ENCODE measurements at regions not wholly inside any gene's neighbourhood (a gene's known extent, or its start where the extent isn't known, plus 50 kb on each side); places are given as distances from the start of the nearest gene placed in this dataset.
"Not testable (repeated sequence)": the region's sequence is repeated elsewhere in the genome, so short reads cannot be mapped to it uniquely, and the experiment has no call there.

DNA sequence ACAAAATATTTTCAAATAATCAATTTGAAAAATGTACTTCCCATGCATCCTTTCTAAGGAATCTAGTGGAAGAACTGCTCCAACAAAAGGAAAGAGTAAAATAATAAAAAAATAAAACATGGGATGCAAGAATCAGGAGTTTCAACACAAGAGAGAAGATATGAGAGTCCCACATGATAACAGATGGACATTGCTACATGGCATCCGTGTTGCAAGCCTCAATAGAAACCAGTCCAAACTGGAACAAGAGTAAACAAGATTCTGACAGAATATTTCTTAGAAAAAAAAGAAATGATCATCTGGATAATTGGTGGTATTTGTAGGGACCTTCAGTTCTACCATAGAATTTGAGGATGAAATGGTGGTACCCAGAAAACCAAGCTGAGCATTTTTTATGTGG is 186.8 kb downstream of the FRK start:
- in situ Hi-C loops (cut with HindIII; ENCODE audit: low pct_unique_long_range_greater_than_20kb, low sequenced_read_pairs) = no loop called here

GRCh38 chr6:115870464-115870863 is 190.2 kb downstream of the FRK start:
- in situ Hi-C loops (cut with HindIII; ENCODE audit: low pct_unique_long_range_greater_than_20kb, low sequenced_read_pairs) = no loop called here
- no peak for DNase-seq (ENCODE audit: low read depth, low spot score)

More for the DNA sequence above, 186.8 kb downstream of the FRK start:
- DNase-seq (ENCODE audit: low read depth, low spot score) = no peak

DNA sequence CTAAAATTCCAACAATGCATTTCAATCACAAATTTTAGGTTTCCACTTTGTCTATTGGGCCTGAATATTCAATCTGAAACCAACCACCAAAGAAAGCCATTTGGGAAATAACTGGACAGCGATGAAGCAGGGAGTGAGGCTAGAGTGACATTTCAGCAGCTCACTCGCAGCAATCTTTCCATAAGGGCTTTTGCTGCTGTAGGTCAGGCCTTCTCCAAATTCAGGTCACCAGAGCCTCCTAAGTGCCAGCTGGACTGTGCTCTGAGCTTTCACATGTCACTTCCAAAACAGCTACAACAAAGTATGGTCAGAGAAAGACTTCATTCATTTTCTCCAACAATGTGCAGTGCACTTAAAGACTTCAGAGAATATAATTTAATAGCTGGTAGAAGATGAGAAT is 194.8 kb downstream of the FRK start:
- DNase-seq (ENCODE audit: low read depth, low spot score) = no peak
- in situ Hi-C loops (cut with HindIII; ENCODE audit: low pct_unique_long_range_greater_than_20kb, low sequenced_read_pairs) = no loop called here

DNA sequence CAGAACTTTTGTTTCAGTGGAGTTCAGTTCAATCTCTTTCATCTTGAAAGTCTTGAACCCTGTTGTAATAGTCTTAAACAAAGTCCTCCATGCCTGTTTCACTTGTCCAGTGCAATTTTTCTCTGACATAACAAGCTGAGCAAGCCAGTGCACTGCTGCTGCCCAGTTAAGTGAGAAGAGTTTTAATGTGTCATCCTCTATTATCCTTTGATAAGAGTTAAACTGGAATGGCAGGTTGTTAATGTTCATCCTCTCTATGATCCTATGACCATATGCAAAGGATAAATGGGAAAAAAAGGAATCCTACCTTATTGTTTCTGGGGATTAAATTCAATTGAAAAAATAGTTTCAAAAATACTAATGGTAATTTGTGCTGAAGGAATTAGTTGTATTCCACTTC is 197.5 kb downstream of the FRK start:
- in situ Hi-C loops (cut with HindIII; ENCODE audit: low pct_unique_long_range_greater_than_20kb, low sequenced_read_pairs) = no loop called here
- no peak for DNase-seq (ENCODE audit: low read depth, low spot score)

DNA sequence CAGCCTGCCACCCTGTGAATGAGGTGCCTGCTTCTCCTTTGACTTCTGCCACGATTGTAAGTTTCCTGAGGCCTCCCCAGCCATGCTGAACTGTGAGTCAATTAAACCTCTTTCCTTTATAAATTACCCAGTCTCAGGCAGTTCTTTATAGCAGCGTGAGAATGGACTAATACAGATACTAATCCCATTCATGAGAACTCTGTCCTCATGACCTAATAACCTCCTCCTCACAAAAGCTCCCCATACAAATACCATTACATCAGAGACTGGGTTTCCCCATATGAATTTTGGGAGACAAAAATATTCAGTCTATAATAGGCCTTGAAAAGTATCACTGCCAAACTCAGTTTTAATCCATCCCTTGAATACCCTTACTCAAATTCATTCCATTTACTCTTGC is 199.0 kb downstream of the FRK start:
- in situ Hi-C loops (cut with HindIII; ENCODE audit: low pct_unique_long_range_greater_than_20kb, low sequenced_read_pairs); DNase-seq (ENCODE audit: low read depth, low spot score): not testable (repeated sequence)

DNA sequence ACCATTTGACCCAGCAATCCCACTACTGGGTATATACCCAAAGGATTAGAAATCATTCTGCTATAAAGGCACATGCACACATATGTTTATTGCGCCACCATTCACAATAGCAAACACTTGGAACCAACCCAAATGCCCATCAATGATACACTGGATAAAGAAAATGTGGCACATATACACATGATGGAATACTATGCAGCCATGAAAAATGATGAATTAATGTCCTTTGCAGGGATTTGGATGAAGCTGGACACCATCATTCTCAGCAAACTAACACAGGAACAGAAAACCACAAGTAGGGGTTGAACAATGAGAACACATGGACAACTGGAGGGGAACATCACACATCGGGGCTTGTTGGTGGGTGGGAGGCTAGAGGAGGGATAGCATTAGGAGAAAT is 201.1 kb downstream of the FRK start:
- in situ Hi-C loops (cut with HindIII; ENCODE audit: low pct_unique_long_range_greater_than_20kb, low sequenced_read_pairs); DNase-seq (ENCODE audit: low read depth, low spot score): not testable (repeated sequence)

DNA sequence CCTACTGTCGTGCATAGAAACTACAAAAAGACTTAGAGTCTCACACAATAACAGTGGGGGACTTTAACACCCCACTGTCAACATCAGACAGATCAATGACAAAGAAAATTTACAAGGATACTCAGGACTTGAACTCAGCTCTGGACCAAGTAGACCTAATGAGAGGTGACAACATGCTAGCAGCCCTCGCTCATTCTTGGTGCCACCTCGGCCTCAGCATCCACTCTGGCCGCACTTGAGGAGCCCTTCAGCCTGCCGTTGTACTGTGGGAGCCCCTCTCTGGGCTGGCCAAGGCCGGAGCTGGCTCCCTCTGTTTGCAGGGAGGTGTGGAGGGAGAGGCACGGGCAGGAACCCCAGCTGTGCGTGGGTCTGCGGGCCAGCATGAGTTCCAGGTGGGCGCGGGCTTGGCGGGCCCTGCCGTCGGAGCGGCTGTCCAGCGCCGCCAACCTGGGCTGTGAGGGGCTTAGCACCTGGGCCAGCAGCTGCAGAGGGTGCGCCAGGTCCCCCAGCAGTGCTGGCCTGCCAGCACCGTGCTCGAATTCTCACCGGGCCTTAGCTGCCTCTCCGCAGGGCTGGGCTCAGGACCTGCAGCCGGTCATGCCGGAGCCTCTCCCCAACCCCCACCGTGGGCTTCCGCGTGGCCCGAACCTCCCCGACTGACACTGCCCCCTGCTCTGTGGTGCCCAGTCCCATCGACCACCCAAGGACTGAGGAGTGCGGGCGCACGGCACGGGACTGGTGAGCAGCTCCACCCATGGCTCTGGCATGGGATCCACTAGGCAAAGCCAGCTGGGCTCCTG is 205.6 kb downstream of the FRK start:
- no peak for DNase-seq (ENCODE audit: low read depth, low spot score)
- in situ Hi-C loops (cut with HindIII; ENCODE audit: low pct_unique_long_range_greater_than_20kb, low sequenced_read_pairs) = no loop called here

DNA sequence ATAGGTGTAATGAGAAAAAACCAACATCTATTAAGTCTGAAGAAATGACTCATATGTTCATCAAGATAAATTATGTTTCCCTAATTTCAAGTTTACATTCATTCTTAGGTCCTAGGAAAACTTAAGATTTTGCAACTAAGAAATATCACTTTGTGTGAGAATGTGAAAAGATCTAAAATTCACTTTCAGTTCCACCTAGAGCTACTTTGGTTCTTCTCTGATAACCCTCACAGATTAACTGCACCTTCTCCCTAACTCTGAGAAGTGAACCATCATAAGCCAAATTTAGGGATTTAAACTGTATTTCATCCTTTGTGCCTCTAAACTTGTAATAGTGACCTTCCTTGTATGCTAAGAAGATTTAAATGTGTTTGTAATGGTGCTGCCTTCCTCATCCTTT is 213.0 kb downstream of the FRK start:
- in situ Hi-C loops (cut with HindIII; ENCODE audit: low pct_unique_long_range_greater_than_20kb, low sequenced_read_pairs) = no loop called here
- DNase-seq (ENCODE audit: low read depth, low spot score) = no peak

GRCh38 chr6:115843945-115844344 is 216.7 kb downstream of the FRK start:
- DNase-seq (ENCODE audit: low read depth, low spot score) = no peak
- in situ Hi-C loops (cut with HindIII; ENCODE audit: low pct_unique_long_range_greater_than_20kb, low sequenced_read_pairs) = no loop called here

DNA sequence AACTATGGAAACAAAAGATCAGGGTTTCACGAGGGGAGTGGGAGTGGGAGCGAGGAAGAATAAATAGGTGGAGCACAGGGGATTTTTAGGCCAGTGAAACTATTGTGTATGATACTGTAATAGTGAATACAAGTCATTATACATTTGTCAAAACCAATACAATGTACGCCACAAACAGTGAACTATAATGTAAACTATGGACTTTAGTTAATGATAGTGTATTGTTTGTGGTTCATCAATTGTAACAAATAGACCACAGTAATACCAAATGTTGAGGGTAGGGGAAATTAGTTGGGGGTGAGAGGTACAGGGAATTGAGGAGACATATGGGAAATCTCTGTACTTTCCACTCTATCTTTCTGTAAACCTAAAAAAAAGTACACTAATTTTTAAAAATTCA is 218.4 kb downstream of the FRK start:
- in situ Hi-C loops (cut with HindIII; ENCODE audit: low pct_unique_long_range_greater_than_20kb, low sequenced_read_pairs) = no loop called here

DNA sequence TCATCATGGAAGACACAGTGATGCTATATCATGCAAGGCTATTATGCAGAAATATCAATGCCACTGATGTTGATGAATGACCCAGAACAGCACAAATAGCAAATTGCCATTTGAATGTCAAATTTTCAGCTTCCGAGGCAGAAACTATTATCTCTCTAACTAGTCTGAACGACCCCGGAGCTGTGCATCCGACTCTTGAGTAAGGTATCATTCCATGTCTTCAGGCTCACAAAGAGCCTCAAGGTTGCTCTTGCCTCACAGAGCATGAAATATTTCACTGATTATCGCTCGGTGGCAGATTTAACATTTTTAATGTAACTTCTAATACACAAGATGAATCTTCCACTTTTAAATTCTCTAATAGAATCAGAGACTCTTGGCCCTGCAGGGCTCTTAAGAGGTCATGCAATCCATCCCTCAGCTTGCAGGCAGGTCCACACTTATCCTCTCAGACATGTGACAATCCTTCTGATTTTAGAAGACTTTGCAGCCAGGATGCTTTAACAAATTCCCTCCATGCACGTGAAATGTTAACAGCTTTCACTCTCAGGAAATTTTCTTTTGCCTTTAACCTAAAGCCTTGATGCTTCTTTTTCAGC is 221.0 kb downstream of the FRK start:
- DNase-seq (ENCODE audit: low read depth, low spot score) = no peak
- in situ Hi-C loops (cut with HindIII; ENCODE audit: low pct_unique_long_range_greater_than_20kb, low sequenced_read_pairs) = no loop called here

More for the DNA sequence above, 218.4 kb downstream of the FRK start:
- DNase-seq (ENCODE audit: low read depth, low spot score) = no peak

DNA sequence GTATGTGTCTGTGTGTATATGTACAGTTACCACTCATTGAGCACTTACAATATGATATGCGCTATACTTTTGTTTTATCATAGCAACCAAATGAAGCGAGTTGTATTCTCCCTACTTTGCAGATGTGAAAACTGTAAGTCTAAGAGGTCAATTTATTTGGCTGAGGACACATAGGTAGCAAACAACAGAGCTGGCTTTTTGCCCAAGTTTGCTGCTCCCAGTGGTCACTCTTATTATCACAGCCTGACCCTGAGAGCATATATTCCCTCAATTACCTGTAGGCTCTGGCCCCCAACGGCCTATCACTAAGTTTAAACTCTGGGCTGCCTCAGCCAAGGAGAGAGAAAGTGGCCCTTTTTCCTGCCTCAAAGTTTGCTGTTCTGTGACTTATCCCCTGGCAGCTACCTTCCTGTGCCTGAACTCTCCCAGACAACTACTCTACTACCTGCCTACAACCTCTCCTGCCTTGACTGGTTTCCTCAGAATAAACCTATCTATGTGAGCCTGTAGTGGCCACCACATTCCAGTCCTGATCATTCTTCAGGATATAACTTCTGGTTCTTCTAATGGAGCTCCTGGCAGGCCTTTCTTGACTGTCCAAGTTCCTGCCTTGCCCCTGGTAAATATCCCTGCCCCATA is 221.8 kb downstream of the FRK start:
- DNase-seq (ENCODE audit: low read depth, low spot score) = peak; percentile 63
- in situ Hi-C loops (cut with HindIII; ENCODE audit: low pct_unique_long_range_greater_than_20kb, low sequenced_read_pairs) = no loop called here

DNA sequence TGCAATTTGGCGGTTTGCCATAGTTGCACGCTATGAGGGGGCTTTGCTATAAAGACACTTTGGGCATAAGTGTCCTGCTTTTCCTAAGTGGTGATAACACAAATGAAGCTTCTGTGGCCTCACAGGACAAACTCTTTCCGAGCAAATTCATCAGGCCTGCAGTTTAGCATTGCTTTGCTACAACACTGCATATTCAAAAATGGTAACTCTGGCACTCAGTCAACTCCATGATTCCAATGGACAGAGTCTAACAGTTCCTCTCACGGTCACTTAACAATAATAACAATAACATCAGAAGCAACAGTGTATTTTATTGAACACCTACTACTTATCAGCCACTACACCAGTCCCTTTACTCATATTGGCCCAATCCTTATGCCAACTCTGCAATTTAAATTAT is 222.5 kb downstream of the FRK start:
- in situ Hi-C loops (cut with HindIII; ENCODE audit: low pct_unique_long_range_greater_than_20kb, low sequenced_read_pairs) = no loop called here
- DNase-seq (ENCODE audit: low read depth, low spot score) = no peak

DNA sequence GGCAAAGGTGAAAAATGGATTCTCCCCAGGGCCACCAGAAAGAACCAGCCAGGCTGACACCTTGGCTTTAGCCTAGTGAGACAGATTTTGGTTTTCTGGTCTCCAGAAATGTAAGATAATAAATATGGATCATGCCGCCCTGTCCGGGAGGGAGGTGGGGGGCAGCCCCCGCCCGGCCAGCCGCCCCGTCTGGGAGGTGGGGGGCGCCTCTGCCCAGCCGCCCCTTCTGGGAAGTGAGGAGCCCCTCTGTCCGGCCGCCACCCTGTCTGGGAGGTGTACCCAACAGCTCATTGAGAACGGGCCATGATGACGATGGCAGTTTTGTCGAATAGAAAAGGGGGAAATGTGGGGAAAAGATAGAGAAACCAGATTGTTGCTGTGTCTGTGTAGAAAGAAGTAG is 224.3 kb downstream of the FRK start:
- in situ Hi-C loops (cut with HindIII; ENCODE audit: low pct_unique_long_range_greater_than_20kb, low sequenced_read_pairs); DNase-seq (ENCODE audit: low read depth, low spot score): not testable (repeated sequence)

GRCh38 chr6:115835314-115835713 is 225.4 kb downstream of the FRK start:
- no peak for DNase-seq (ENCODE audit: low read depth, low spot score)
- in situ Hi-C loops (cut with HindIII; ENCODE audit: low pct_unique_long_range_greater_than_20kb, low sequenced_read_pairs) = no loop called here

DNA sequence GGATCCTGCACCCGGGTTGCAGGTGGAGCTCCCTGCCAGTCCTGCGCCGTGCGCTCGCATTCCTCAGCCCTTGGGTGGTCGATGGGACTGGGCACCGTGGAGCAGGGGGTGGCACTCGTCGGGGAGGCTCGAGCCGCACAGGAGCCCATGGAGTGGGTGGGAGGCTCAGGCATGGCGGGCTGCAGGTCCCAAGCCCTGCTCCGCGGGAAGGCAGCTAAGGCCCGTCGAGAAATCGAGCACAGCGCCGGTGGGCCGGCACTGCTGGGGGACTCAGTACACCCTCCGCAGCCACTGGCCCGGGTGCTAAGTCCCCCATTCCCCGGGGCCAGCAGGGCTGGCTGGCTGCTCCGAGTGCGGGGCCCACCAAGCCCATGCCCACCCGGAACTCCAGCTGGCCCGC is 226.1 kb downstream of the FRK start:
- in situ Hi-C loops (cut with HindIII; ENCODE audit: low pct_unique_long_range_greater_than_20kb, low sequenced_read_pairs); DNase-seq (ENCODE audit: low read depth, low spot score): not testable (repeated sequence)

GRCh38 chr6:115832786-115833185 is 227.9 kb downstream of the FRK start:
- in situ Hi-C loops (cut with HindIII; ENCODE audit: low pct_unique_long_range_greater_than_20kb, low sequenced_read_pairs) = no loop called here
- DNase-seq (ENCODE audit: low read depth, low spot score) = no peak

DNA sequence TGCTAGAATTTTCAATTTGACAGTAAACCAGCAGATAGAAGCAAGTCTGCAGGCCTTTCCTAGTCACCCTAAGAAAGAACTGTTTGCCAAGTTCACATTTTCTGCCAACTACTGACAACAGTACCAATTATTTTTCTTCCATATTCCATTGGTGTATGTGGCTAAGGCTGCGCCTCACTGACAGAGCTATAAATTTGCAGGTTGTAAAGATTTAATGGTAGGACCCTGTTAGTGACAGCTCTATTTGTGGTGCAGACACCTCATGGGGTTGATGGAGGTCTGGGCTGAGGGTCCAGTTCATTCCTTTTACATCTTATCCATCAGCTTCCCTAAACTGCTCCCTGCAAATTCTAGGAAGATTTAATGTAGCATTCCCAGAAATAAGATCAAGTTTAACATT is 228.5 kb downstream of the FRK start:
- in situ Hi-C loops (cut with HindIII; ENCODE audit: low pct_unique_long_range_greater_than_20kb, low sequenced_read_pairs) = no loop called here
- no peak for DNase-seq (ENCODE audit: low read depth, low spot score)

DNA sequence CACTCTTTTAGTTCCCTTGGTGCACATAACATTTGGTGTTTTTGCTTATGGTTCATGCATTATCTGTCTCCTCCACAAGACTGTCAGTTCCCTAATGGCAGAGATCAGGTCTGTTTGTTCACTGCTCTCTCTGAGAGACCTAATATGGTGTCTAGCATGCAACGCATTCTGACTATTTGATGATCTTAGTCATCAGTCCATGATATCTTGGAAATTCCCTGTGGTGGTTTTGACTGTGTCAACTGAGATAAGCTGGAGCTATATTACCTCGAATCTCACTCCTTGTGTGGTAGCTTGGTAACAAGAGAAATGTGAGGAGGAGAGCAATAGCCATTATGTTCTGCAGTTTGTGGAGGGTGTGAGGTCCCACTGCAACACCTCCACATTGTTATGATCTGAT is 229.8 kb downstream of the FRK start:
- in situ Hi-C loops (cut with HindIII; ENCODE audit: low pct_unique_long_range_greater_than_20kb, low sequenced_read_pairs) = no loop called here
- no peak for DNase-seq (ENCODE audit: low read depth, low spot score)

All from SK-MEL-5 (cell line).